Keratinocyte (primary cell): ENCODE measurements at regions not wholly inside any gene's neighbourhood (a gene's known extent, or its start where the extent isn't known, plus 50 kb on each side); places are given as distances from the start of the nearest gene placed in this dataset.

ENCODE experiments used
- DNase-seq: peaks from one replicate; pipeline ENCODE4 v3.0.0-alpha.2; 2011; ENCODE audit warnings: low read depth, missing footprints, low spot score
- FAIRE-seq: peaks from 2 replicates; lab custom pipeline; 2011; peaks lifted over from hg19 to GRCh38; lab: Jason Lieb, UNC
- H2AFZ ChIP-seq: 2 replicates; pipeline ENCODE4 v1.6.0; 2012; ENCODE audit warnings: low read length, control low read depth, inconsistent platforms; ENCODE audit not compliant: control insufficient read depth
- H3K27ac ChIP-seq: 2 replicates; pipeline ENCODE4 v1.5.1; 2011; ENCODE audit warnings: low read length; ENCODE audit not compliant: control insufficient read depth, insufficient read depth
- H3K27me3 ChIP-seq: 3 replicates; pipeline ENCODE4 v1.6.0; 2011; ENCODE audit warnings: low read length; ENCODE audit not compliant: control insufficient read depth, insufficient read depth; ENCODE audit errors: extremely low read depth
- H3K36me3 ChIP-seq, 2 experiments: 2 replicates in 1 of 2; 3 replicates in 1 of 2; pipeline ENCODE4 v1.5.1; 2011; ENCODE audit warnings: low read length in 2 of 2, mild to moderate bottlenecking in 1 of 2; ENCODE audit not compliant: control insufficient read depth in 2 of 2, insufficient read depth in 2 of 2; ENCODE audit errors: extremely low read depth in 1 of 2
- H3K4me1 ChIP-seq: 3 replicates; pipeline ENCODE4 v1.5.1; 2011; ENCODE audit warnings: low read length; ENCODE audit not compliant: control insufficient read depth, insufficient read depth; ENCODE audit errors: extremely low read depth
- H3K4me2 ChIP-seq: 3 replicates; pipeline ENCODE4 v1.6.0; 2011; ENCODE audit warnings: low read depth, low read length; ENCODE audit not compliant: control insufficient read depth, insufficient read depth; ENCODE audit errors: extremely low read depth
- H3K4me3 ChIP-seq, 3 experiments: fragments of 200-600 bp in 1 of 3; sonication (generic) in 1 of 3; 2 replicates in 2 of 3; 3 replicates in 1 of 3; pipeline ENCODE4 v1.5.1; 2011 to 2016; ENCODE audit warnings: low read length in 3 of 3, mild to moderate bottlenecking in 3 of 3, control low read depth in 2 of 3, inconsistent platforms in 1 of 3, low read depth in 1 of 3, mixed read lengths in 1 of 3, mixed run types in 1 of 3, moderate library complexity in 1 of 3; ENCODE audit not compliant: control insufficient read depth in 2 of 3, insufficient read depth in 2 of 3; ENCODE audit errors: extremely low read depth in 1 of 3
- H3K79me2 ChIP-seq: 2 replicates; pipeline ENCODE4 v1.6.0; 2012; ENCODE audit warnings: low read length; ENCODE audit not compliant: control insufficient read depth, insufficient read depth
- H3K9ac ChIP-seq: 3 replicates; pipeline ENCODE4 v1.6.0; 2011; ENCODE audit warnings: low read length; ENCODE audit not compliant: control insufficient read depth, insufficient read depth; ENCODE audit errors: extremely low read depth
- H3K9me1 ChIP-seq: 3 replicates; pipeline ENCODE4 v1.6.0; 2011; ENCODE audit warnings: low read length; ENCODE audit not compliant: control insufficient read depth, insufficient read depth; ENCODE audit errors: extremely low read depth
- H3K9me3 ChIP-seq: 2 replicates; pipeline ENCODE4 v1.5.1; 2012; ENCODE audit warnings: low read depth, low read length; ENCODE audit not compliant: control insufficient read depth
- H4K20me1 ChIP-seq: 3 replicates; pipeline ENCODE4 v1.6.0; 2011; ENCODE audit warnings: low read length; ENCODE audit not compliant: control insufficient read depth, insufficient read depth; ENCODE audit errors: extremely low read depth
- CTCF ChIP-seq, 3 experiments: IDR thresholded peaks in 1 of 3; conservative IDR thresholded peaks in 1 of 3; optimal IDR thresholded peaks in 1 of 3; 2 replicates in 2 of 3; 3 replicates in 1 of 3; pipeline versions ENCODE3 to v1.5.1; 2011; ENCODE audit warnings: low read length in 3 of 3, mild to moderate bottlenecking in 3 of 3, moderate library complexity in 2 of 3, control low read depth in 1 of 3, inconsistent platforms in 1 of 3; ENCODE audit not compliant: insufficient read depth in 2 of 3; ENCODE audit errors: extremely low read depth in 1 of 3
- EZH2 ChIP-seq: IDR thresholded peaks from one replicate; pipeline ENCODE4 v1.6.1; 2012; ENCODE audit warnings: inconsistent platforms, mild to moderate bottlenecking, low read length, moderate library complexity
- dilution Hi-C: fragments of 300-500 bp; cut with MboI; formaldehyde crosslinking; loops from one replicate; pipeline ENCODE4 v1.7.0; 2020; ENCODE audit warnings: low sequenced_read_pairs; ENCODE audit not compliant: extremely low pct_ligation_motif_present

GRCh38 chr4:127082986-127083385 is 549.8 kb upstream of the INTU start:
- H3K4me1 ChIP-seq = no peaks in the 10 kb centered on the region
- no peak overlapping the region for H3K4me3 ChIP-seq
- dilution Hi-C loops = no loop called here
- DNase-seq (no peak), FAIRE-seq (no peak)
- no peaks in the 10 kb centered on the region for H4K20me1 ChIP-seq
- H3K36me3 ChIP-seq = no peaks in the 10 kb centered on the region
- H3K27ac ChIP-seq = no peak overlapping the region
- no peak overlapping the region for H2AFZ ChIP-seq
- H3K9me3 ChIP-seq = no peaks in the 10 kb centered on the region
- H3K27me3 ChIP-seq = no peaks in the 10 kb centered on the region
- H3K4me2 ChIP-seq = no peak overlapping the region
- TF ChIP-seq CTCF (optimal IDR thresholded peaks at IDR 0.05 in 1 of 3, IDR thresholded peaks at IDR 0.05 in 1 of 3, conservative IDR thresholded peaks at IDR 0.05 in 1 of 3; ENCODE audit: extremely low read depth in 1 of 3, insufficient read depth in 2 of 3, low read length in 3 of 3) (no peak), EZH2 (no peak)
- no peak overlapping the region for H3K9ac ChIP-seq
- H3K79me2 ChIP-seq = no peaks in the 10 kb centered on the region
- no peaks in the 10 kb centered on the region for H3K9me1 ChIP-seq

- Histone ChIP-seq H3K9ac (no peak overlapping the region), H3K27me3 (no peaks in the 10 kb centered on the region), H2AFZ (no peak overlapping the region), H3K9me3 (no peaks in the 10 kb centered on the region), H3K4me2 (no peak overlapping the region), H3K36me3 (no peaks in the 10 kb centered on the region), H3K79me2 (no peaks in the 10 kb centered on the region), H3K9me1 (no peaks in the 10 kb centered on the region), H3K4me3 (no peak overlapping the region), H4K20me1 (no peaks in the 10 kb centered on the region), H3K27ac (no peak overlapping the region), H3K4me1 (no peaks in the 10 kb centered on the region)
- FAIRE-seq (no peak), DNase-seq (no peak)
- dilution Hi-C loops = no loop called here
- TF ChIP-seq EZH2 (no peak), CTCF (optimal IDR thresholded peaks at IDR 0.05 in 1 of 3, IDR thresholded peaks at IDR 0.05 in 1 of 3, conservative IDR thresholded peaks at IDR 0.05 in 1 of 3; ENCODE audit: extremely low read depth in 1 of 3, insufficient read depth in 2 of 3, low read length in 3 of 3) (no peak)
Observed at GRCh38 chr4:127084666-127085065, 548.1 kb upstream of the INTU start.
